Neural cell (in vitro differentiated cells): ENCODE measurements at regions not wholly inside any gene's neighbourhood (a gene's known extent, or its start where the extent isn't known, plus 50 kb on each side); places are given as distances from the start of the nearest gene placed in this dataset.

Source experiments
- EZH2 ChIP-seq: fragments of 200-600, 300-800 bp; shearing (Covaris generic), sonication (generic); IDR thresholded peaks from 2 replicates; pipeline ENCODE4 v1.6.1; 2014; ENCODE audit warnings: antibody characterized with exemption, low read length, borderline replicate concordance, mild to moderate bottlenecking; ENCODE audit not compliant: insufficient read depth, poor library complexity, severe bottlenecking
- RAD21 ChIP-seq: fragments of 450-650 bp; conservative IDR thresholded peaks from 2 replicates; pipeline ENCODE4 v1.6.1; 2014; ENCODE audit warnings: antibody characterized with exemption, mild to moderate bottlenecking, moderate library complexity
- SMC3 ChIP-seq: fragments of 450-650 bp; conservative IDR thresholded peaks from 2 replicates; pipeline ENCODE4 v1.6.1; 2014; ENCODE audit warnings: antibody characterized with exemption, mild to moderate bottlenecking, moderate library complexity; ENCODE audit not compliant: poor library complexity
- TAF1 ChIP-seq: IDR thresholded peaks from 2 replicates; pipeline ENCODE4 v1.6.1; 2012; ENCODE audit warnings: low read depth
- TF ChIP-seq, protein P1 (sequence below): fragments of 450-650 bp; IDR thresholded peaks from 2 replicates; pipeline ENCODE4 v1.5.1; 2014; ENCODE audit warnings: antibody characterized with exemption, mild to moderate bottlenecking, moderate library complexity; ENCODE audit not compliant: poor library complexity, severe bottlenecking
- TF ChIP-seq, protein P2 (sequence below): IDR thresholded peaks from 2 replicates; pipeline ENCODE4 v1.6.1; 2012; ENCODE audit warnings: borderline replicate concordance

DNA sequence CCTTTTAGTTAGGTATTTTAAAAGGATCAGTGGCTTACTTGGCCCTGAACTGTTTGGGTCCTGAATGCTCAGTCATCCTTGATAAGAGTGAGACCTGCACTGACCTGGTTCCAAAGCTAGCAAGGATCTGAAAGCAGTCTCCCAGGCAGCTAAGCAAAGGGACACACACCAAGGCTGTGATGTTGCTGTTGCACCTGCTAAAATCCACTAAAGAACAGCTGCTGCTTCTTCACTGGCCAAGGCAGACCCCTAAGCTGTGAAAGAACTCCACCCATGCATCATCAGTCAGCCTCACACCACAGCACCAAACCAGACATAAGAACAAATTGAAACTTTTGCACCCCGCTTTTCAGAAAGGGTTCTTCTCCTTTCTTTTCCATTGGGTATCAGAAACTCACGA is 213.4 kb upstream of the STT3B start:
- TF ChIP-seq, protein P1, sequence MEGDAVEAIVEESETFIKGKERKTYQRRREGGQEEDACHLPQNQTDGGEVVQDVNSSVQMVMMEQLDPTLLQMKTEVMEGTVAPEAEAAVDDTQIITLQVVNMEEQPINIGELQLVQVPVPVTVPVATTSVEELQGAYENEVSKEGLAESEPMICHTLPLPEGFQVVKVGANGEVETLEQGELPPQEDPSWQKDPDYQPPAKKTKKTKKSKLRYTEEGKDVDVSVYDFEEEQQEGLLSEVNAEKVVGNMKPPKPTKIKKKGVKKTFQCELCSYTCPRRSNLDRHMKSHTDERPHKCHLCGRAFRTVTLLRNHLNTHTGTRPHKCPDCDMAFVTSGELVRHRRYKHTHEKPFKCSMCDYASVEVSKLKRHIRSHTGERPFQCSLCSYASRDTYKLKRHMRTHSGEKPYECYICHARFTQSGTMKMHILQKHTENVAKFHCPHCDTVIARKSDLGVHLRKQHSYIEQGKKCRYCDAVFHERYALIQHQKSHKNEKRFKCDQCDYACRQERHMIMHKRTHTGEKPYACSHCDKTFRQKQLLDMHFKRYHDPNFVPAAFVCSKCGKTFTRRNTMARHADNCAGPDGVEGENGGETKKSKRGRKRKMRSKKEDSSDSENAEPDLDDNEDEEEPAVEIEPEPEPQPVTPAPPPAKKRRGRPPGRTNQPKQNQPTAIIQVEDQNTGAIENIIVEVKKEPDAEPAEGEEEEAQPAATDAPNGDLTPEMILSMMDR: no peak
- no peak for TF ChIP-seq SMC3
- no peak for TF ChIP-seq EZH2
- TF ChIP-seq, protein P2, sequence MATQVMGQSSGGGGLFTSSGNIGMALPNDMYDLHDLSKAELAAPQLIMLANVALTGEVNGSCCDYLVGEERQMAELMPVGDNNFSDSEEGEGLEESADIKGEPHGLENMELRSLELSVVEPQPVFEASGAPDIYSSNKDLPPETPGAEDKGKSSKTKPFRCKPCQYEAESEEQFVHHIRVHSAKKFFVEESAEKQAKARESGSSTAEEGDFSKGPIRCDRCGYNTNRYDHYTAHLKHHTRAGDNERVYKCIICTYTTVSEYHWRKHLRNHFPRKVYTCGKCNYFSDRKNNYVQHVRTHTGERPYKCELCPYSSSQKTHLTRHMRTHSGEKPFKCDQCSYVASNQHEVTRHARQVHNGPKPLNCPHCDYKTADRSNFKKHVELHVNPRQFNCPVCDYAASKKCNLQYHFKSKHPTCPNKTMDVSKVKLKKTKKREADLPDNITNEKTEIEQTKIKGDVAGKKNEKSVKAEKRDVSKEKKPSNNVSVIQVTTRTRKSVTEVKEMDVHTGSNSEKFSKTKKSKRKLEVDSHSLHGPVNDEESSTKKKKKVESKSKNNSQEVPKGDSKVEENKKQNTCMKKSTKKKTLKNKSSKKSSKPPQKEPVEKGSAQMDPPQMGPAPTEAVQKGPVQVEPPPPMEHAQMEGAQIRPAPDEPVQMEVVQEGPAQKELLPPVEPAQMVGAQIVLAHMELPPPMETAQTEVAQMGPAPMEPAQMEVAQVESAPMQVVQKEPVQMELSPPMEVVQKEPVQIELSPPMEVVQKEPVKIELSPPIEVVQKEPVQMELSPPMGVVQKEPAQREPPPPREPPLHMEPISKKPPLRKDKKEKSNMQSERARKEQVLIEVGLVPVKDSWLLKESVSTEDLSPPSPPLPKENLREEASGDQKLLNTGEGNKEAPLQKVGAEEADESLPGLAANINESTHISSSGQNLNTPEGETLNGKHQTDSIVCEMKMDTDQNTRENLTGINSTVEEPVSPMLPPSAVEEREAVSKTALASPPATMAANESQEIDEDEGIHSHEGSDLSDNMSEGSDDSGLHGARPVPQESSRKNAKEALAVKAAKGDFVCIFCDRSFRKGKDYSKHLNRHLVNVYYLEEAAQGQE: no peak
- TF ChIP-seq TAF1: no peak
- no peak for TF ChIP-seq RAD21
